ENCODE measurements at regions not wholly inside any gene's neighbourhood (a gene's known extent, or its start where the extent isn't known, plus 50 kb on each side); places are given as distances from the start of the nearest gene placed in this dataset.

DNA sequence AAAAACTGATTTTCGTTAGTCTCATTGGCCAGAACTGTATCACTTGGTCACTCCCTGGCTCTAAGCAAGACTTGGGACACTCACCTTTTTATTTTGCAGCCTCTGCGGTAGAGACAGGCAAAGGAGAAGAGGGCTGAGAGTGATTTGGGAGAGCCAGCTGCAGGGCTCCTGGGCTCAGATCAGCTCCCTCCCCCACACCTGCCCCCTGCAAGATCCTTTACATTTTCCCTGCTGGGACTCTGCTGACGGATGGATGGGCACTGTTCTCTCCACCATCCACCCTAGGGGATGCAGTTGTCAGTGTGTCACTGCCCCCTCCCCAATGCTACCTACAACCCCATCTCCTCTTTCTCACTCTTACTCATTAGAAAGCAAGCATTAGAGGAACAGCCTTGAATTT is 301.1 kb upstream of the KAZN start:
- Mint-ChIP-seq H3K9me3 (peaks cover 0 to 3% (median 0%) of the 10 kb centered on the region in 7 donors), H3K27ac (no peak overlapping the region), H3K36me3 (no peaks in the 10 kb centered on the region), H3K4me3 (no peak overlapping the region), H3K4me1 (no peaks in the 10 kb centered on the region), H3K27me3 (peaks cover 11 to 37% (median 13%) of the 10 kb centered on the region in 3 donors)
- no peak for ATAC-seq (ENCODE audit: low read depth in 2 of 2)
- DNase-seq, result no peak

- H3K4me3 Mint-ChIP-seq, result no peak overlapping the region
- no peak for DNase-seq
- H3K27me3 Mint-ChIP-seq, result peaks cover 8 to 37% (median 10%) of the 10 kb centered on the region in 3 donors
- peaks cover 0 to 3% (median 0%) of the 10 kb centered on the region in 7 donors for H3K9me3 Mint-ChIP-seq
- peak overlapping the region in 1 of 6 donors; percentile 5 for H3K27ac Mint-ChIP-seq
- no peaks in the 10 kb centered on the region for H3K36me3 Mint-ChIP-seq
- ATAC-seq (ENCODE audit: low read depth in 2 of 2), result no peak
- no peaks in the 10 kb centered on the region for H3K4me1 Mint-ChIP-seq
These were observed 299.7 kb upstream of the KAZN start for GRCh38 chr1:14298806-14299205.

- no peak overlapping the region for H3K27ac Mint-ChIP-seq
- H3K36me3 Mint-ChIP-seq, result no peaks in the 10 kb centered on the region
- no peak overlapping the region for H3K4me3 Mint-ChIP-seq
- DNase-seq (no peak), ATAC-seq (ENCODE audit: low read depth in 2 of 2) (no peak)
- peaks cover 0 to 3% (median 0%) of the 10 kb centered on the region in 7 donors for H3K9me3 Mint-ChIP-seq
- H3K4me1 Mint-ChIP-seq, result no peaks in the 10 kb centered on the region
- peaks cover 5 to 27% (median 10%) of the 10 kb centered on the region in 3 donors for H3K27me3 Mint-ChIP-seq
These were observed 297.3 kb upstream of the KAZN start for GRCh38 chr1:14300991-14301703.

DNA sequence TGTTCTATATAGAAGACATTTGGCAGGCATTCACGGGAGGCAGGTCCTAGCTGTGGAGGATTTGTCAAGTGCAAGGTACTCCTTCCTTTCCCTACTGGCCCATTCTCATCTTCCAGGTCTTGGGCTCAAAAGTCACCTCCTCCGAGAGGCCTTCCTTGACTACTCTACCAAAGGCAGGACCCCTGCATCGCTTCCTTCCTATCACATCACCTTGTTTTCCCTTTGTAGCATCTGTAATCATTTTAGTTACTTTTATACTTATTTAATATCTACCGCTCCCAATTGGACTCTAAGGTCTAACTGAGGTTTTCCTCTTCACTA is 296.8 kb upstream of the KAZN start:
- DNase-seq, result no peak
- Mint-ChIP-seq H3K27me3 (peaks cover 5 to 27% (median 11%) of the 10 kb centered on the region in 3 donors), H3K9me3 (no peaks in the 10 kb centered on the region), H3K4me3 (no peak overlapping the region), H3K36me3 (no peaks in the 10 kb centered on the region), H3K27ac (no peak overlapping the region), H3K4me1 (no peaks in the 10 kb centered on the region)
- no peak for ATAC-seq (ENCODE audit: low read depth in 2 of 2)

DNA sequence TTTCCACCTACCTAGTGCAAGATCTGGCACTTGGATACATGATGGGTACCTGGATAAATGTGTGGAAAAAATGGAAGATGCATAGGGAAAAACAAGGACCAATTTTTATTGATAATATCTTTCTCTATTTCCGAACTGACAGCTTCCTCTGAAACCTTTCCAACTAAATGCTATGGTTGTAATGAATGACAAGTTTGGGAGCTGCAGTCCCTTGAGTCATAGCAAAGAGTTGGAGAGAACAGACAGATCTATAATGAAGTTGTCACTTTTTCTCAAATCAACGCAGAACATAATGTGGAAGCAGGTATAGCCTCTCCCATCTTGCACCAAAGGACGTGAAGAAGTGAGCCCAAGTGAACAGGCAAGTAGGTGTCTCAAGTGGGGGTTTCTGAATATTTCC is 296.5 kb upstream of the KAZN start:
- H3K27ac Mint-ChIP-seq, result no peak overlapping the region
- DNase-seq, result no peak
- H3K4me1 Mint-ChIP-seq, result no peaks in the 10 kb centered on the region
- H3K9me3 Mint-ChIP-seq, result no peaks in the 10 kb centered on the region
- H3K36me3 Mint-ChIP-seq, result no peaks in the 10 kb centered on the region
- H3K4me3 Mint-ChIP-seq, result no peak overlapping the region
- ATAC-seq (ENCODE audit: low read depth in 2 of 2), result no peak
- H3K27me3 Mint-ChIP-seq, result peaks cover 5 to 30% (median 15%) of the 10 kb centered on the region in 3 donors

DNA sequence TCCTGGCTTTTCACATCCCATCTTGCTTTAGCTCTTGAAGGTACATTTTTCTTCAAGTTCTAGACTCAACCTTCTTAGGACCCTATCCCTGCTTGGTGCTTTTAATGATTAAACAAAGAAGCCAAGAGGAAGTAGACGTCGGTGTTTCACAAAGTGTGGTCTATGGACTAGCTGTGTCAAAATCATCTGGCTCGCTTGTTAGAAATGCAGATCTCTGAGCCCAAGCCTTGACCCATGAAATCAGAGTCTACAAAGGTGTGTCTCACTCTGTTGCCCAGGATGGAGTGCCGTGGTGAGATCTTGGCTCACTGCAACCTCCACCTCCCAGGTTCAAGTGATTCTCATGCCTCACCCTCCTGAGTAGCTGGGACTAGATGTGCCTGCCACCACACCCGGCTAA is 295.5 kb upstream of the KAZN start:
- Mint-ChIP-seq H3K27me3 (peaks cover 8 to 39% (median 21%) of the 10 kb centered on the region in 3 donors), H3K27ac (no peak overlapping the region), H3K4me3 (no peak overlapping the region), H3K36me3 (no peaks in the 10 kb centered on the region), H3K4me1 (no peaks in the 10 kb centered on the region), H3K9me3 (peaks cover 0 to 3% (median 0%) of the 10 kb centered on the region in 7 donors)
- DNase-seq, result no peak
- no peak for ATAC-seq (ENCODE audit: low read depth in 2 of 2)

DNA sequence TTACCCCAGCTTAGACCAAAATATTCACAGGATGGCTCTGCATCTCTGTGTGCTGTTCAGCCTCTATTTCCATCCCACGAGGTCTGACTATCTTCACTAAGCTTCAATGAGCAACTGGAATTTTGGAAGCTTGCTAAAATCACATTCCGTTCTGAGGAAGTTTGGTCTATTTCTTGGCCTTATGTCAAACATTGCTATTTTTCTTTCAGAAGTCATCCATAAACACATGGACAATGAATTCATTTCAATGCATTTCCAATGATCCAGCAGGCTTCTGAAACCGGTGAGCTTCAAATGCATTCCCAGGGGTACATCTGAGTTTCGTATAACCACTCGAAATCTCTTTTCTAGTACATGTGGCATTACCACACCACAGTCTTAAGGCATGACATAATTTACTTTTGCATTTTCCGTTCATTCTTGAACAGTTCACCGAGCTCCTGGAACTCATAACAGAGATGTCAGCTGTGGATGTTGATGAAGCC is 294.1 kb upstream of the KAZN start:
- H3K36me3 Mint-ChIP-seq, result no peaks in the 10 kb centered on the region
- H3K27me3 Mint-ChIP-seq, result peaks cover 8 to 39% (median 21%) of the 10 kb centered on the region in 3 donors
- no peak overlapping the region for H3K4me3 Mint-ChIP-seq
- ATAC-seq (ENCODE audit: low read depth in 2 of 2), result no peak
- H3K4me1 Mint-ChIP-seq, result no peaks in the 10 kb centered on the region
- DNase-seq, result no peak
- peaks cover 0 to 3% (median 0%) of the 10 kb centered on the region in 7 donors for H3K9me3 Mint-ChIP-seq
- H3K27ac Mint-ChIP-seq, result no peak overlapping the region

- no peak overlapping the region for H3K4me3 Mint-ChIP-seq
- no peak for DNase-seq
- no peak overlapping the region for H3K27ac Mint-ChIP-seq
- peaks cover 3 to 26% (median 16%) of the 10 kb centered on the region in 3 donors for H3K27me3 Mint-ChIP-seq
- no peaks in the 10 kb centered on the region for H3K4me1 Mint-ChIP-seq
- H3K36me3 Mint-ChIP-seq, result no peaks in the 10 kb centered on the region
- H3K9me3 Mint-ChIP-seq, result peaks cover 0 to 10% (median 2%) of the 10 kb centered on the region in 7 donors
- no peak for ATAC-seq (ENCODE audit: low read depth in 2 of 2)
These were observed 290.0 kb upstream of the KAZN start for GRCh38 chr1:14308460-14308859.

GRCh38 chr1:14309984-14310383 is 288.5 kb upstream of the KAZN start:
- Mint-ChIP-seq H3K9me3 (peaks cover 0 to 10% (median 2%) of the 10 kb centered on the region in 7 donors), H3K27me3 (peaks cover 3 to 19% (median 16%) of the 10 kb centered on the region in 3 donors), H3K27ac (no peak overlapping the region), H3K36me3 (no peaks in the 10 kb centered on the region), H3K4me3 (no peak overlapping the region), H3K4me1 (no peaks in the 10 kb centered on the region)
- DNase-seq (no peak), ATAC-seq (ENCODE audit: low read depth in 2 of 2) (no peak)

DNA sequence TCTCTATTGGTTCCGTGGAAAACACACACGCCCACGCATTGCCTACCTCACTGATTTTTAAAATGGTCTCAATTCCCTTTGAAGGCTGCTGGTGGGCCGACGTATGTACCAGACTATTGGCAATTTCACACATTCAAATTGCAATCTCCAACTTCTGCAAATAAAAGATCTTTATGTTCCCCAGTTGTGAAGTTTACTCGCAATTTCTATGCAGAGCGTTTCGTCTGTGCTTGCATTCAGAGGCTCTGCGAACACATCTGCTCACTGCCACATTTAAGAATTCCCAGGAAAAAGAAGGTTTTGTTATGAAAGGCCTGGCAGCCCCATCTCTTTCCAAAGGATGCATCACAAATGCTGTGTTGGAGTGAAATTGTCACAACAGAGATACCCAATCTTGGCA is 288.0 kb upstream of the KAZN start:
- Mint-ChIP-seq H3K36me3 (no peaks in the 10 kb centered on the region), H3K9me3 (peaks cover 0 to 10% (median 2%) of the 10 kb centered on the region in 7 donors), H3K4me1 (no peaks in the 10 kb centered on the region), H3K4me3 (no peak overlapping the region), H3K27me3 (peaks cover 3 to 19% (median 16%) of the 10 kb centered on the region in 3 donors), H3K27ac (no peak overlapping the region)
- no peak for ATAC-seq (ENCODE audit: low read depth in 2 of 2)
- DNase-seq, result no peak

- Mint-ChIP-seq H3K27me3 (peaks cover 5 to 8% (median 6%) of the 10 kb centered on the region in 3 donors), H3K9me3 (peaks cover 0 to 10% (median 0%) of the 10 kb centered on the region in 7 donors), H3K27ac (peak overlapping the region in 1 of 6 donors; percentile 1), H3K36me3 (no peaks in the 10 kb centered on the region), H3K4me1 (no peaks in the 10 kb centered on the region), H3K4me3 (no peak overlapping the region)
- ATAC-seq (ENCODE audit: low read depth in 2 of 2), result no peak
- no peak for DNase-seq
These were observed 284.6 kb upstream of the KAZN start for GRCh38 chr1:14313731-14314431.

GRCh38 chr1:14318830-14319229 is 279.7 kb upstream of the KAZN start:
- Mint-ChIP-seq H3K4me3 (no peak overlapping the region), H3K36me3 (no peaks in the 10 kb centered on the region), H3K4me1 (no peaks in the 10 kb centered on the region), H3K9me3 (peaks cover 0 to 23% (median 7%) of the 10 kb centered on the region in 7 donors), H3K27ac (no peak overlapping the region), H3K27me3 (peaks cover 0 to 15% (median 12%) of the 10 kb centered on the region in 3 donors)
- ATAC-seq (ENCODE audit: low read depth in 2 of 2) (no peak), DNase-seq (no peak)

DNA sequence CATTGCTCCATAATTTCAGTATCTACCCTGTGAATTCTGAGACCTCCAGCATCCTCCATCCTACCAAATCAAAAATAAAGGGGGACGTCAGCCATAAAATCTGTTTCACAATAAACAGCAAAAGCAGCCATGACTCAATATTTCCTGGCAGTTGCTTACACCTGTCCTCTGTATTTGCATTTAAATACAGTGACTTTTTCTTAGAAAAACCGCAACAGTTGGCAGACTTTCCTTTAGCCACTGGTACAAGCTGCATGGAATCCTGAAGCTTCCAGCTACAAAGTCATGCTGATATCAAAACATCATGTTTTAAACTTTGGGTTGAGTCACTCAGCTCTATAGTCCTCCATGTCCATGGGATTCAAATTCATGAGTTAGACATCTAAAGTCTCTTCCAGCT is 278.0 kb upstream of the KAZN start:
- no peak for DNase-seq
- ATAC-seq (ENCODE audit: low read depth in 2 of 2), result no peak
- Mint-ChIP-seq H3K27me3 (peaks cover 3 to 18% (median 17%) of the 10 kb centered on the region in 3 donors), H3K36me3 (no peaks in the 10 kb centered on the region), H3K27ac (peak overlapping the region in 1 of 6 donors; percentile 38), H3K4me3 (no peak overlapping the region), H3K9me3 (peaks cover 0 to 24% (median 8%) of the 10 kb centered on the region in 7 donors), H3K4me1 (no peaks in the 10 kb centered on the region)

DNA sequence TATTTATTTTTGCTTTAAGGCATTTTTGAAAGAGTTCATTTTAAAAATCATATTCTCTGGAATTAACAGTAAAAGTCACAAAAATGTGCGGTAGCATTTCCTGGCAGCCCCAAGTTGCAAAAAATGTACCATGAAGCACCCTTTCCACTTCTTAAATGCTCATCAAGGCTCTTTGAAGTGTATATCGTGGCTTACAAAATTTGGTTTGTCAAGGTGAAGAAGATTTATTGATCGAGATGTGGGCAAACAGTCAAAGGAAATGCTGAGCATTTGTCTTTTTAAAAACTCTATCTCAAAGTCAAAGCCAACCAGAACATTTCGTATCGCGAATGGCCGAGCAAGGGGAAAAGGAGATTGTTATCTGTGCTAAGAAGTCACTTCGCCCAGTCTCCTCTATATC is 277.5 kb upstream of the KAZN start:
- DNase-seq (no peak), ATAC-seq (ENCODE audit: low read depth in 2 of 2) (no peak)
- H3K27ac Mint-ChIP-seq, result peak overlapping the region in 1 of 6 donors; percentile 38
- no peak overlapping the region for H3K4me3 Mint-ChIP-seq
- H3K36me3 Mint-ChIP-seq, result no peaks in the 10 kb centered on the region
- no peaks in the 10 kb centered on the region for H3K4me1 Mint-ChIP-seq
- H3K9me3 Mint-ChIP-seq, result peaks cover 0 to 24% (median 8%) of the 10 kb centered on the region in 7 donors
- H3K27me3 Mint-ChIP-seq, result peaks cover 8 to 20% (median 18%) of the 10 kb centered on the region in 3 donors
